ENCODE measurements at regions not wholly inside any gene's neighbourhood (a gene's known extent, or its start where the extent isn't known, plus 50 kb on each side); places are given as distances from the start of the nearest gene placed in this dataset.
"Not testable (repeated sequence)": the region's sequence is repeated elsewhere in the genome, so short reads cannot be mapped to it uniquely, and the experiment has no call there.

- DNase-seq: no peak
Observed at GRCh38 chr14:77985211-77985615, 185.0 kb upstream of the NRXN3 start.

GRCh38 chr14:77986773-77987172 is 183.4 kb upstream of the NRXN3 start:
- no peak for DNase-seq

- no peak for DNase-seq
Observed at GRCh38 chr14:77988096-77988870, 181.9 kb upstream of the NRXN3 start.

- DNase-seq: no peak
Observed at GRCh38 chr14:77988970-77989369, 181.2 kb upstream of the NRXN3 start.

GRCh38 chr14:77989441-77989991 is 180.7 kb upstream of the NRXN3 start:
- no peak for DNase-seq

GRCh38 chr14:77990337-77990736 is 179.8 kb upstream of the NRXN3 start:
- DNase-seq: no peak

- peak; percentile 74 for DNase-seq
Observed at GRCh38 chr14:77991128-77991772, 178.9 kb upstream of the NRXN3 start.

- DNase-seq: peak; percentile 94
Observed at GRCh38 chr14:78005325-78005724, 164.8 kb upstream of the NRXN3 start.

- no peak for DNase-seq
Observed at GRCh38 chr14:78007160-78007559, 163.0 kb upstream of the NRXN3 start.

GRCh38 chr14:78010688-78011087 is 159.5 kb upstream of the NRXN3 start:
- no peak for DNase-seq

GRCh38 chr14:78013911-78014310 is 156.3 kb upstream of the NRXN3 start:
- DNase-seq: not testable (repeated sequence)

GRCh38 chr14:78016532-78016931 is 153.6 kb upstream of the NRXN3 start:
- DNase-seq: no peak

GRCh38 chr14:78018283-78018682 is 151.9 kb upstream of the NRXN3 start:
- no peak for DNase-seq

GRCh38 chr14:78022059-78022458 is 148.1 kb upstream of the NRXN3 start:
- DNase-seq: peak; percentile 92

- DNase-seq: no peak
Observed at GRCh38 chr14:78023112-78023511, 147.1 kb upstream of the NRXN3 start.

- DNase-seq: no peak
Observed at GRCh38 chr14:78028471-78028870, 141.7 kb upstream of the NRXN3 start.

- DNase-seq: no peak
Observed at GRCh38 chr14:78029601-78030372, 140.4 kb upstream of the NRXN3 start.

- DNase-seq: no peak
Observed at GRCh38 chr14:78043349-78043748, 126.8 kb upstream of the NRXN3 start.

GRCh38 chr14:78048120-78048519 is 122.1 kb upstream of the NRXN3 start:
- peak; percentile 86 for DNase-seq

GRCh38 chr14:78056890-78057289 is 113.3 kb upstream of the NRXN3 start:
- DNase-seq: not testable (repeated sequence)

- no peak for DNase-seq
Observed at GRCh38 chr14:78070344-78070743, 99.8 kb upstream of the NRXN3 start.

GRCh38 chr14:78071016-78071549 is 99.1 kb upstream of the NRXN3 start:
- no peak for DNase-seq

GRCh38 chr14:78073028-78073427 is 97.1 kb upstream of the NRXN3 start:
- DNase-seq: no peak
